ENCODE measurements at regions not wholly inside any gene's neighbourhood (a gene's known extent, or its start where the extent isn't known, plus 50 kb on each side); places are given as distances from the start of the nearest gene placed in this dataset.

- TF ChIP-seq CTCF (IDR thresholded peaks at IDR 0.05) (no peak), POLR2A (IDR thresholded peaks at IDR 0.05) (no peak)
These were observed 577.5 kb upstream of the CLINT1 start for GRCh38 chr5:158436271-158437065.
